ENCODE measurements at regions not wholly inside any gene's neighbourhood (a gene's known extent, or its start where the extent isn't known, plus 50 kb on each side); places are given as distances from the start of the nearest gene placed in this dataset.

GRCh38 chr2:217065012-217065290 is 205.1 kb upstream of the TNP1 start:
- H3K9me3 ChIP-seq = no peaks in the 10 kb centered on the region
- H3K4me1 ChIP-seq (ENCODE audit: control insufficient read depth in 1 of 2, insufficient read depth in 2 of 2, low read depth in 1 of 2, low read length in 1 of 2) = peaks cover 0 to 3% of the 10 kb centered on the region in 2 experiments; a peak in 1 of 4 replicates
- H3K36me3 ChIP-seq (replicated peaks in 1 of 2; ENCODE audit: control insufficient read depth in 1 of 2, insufficient read depth in 2 of 2, low read length in 1 of 2) = no peaks in the 10 kb centered on the region
- 68% methylated on average over 4 of the region's 4 CpGs for WGBS (ENCODE audit: low lambda C conversion rate)
- no peak overlapping the region for H2AFZ ChIP-seq (ENCODE audit: low read depth)
- no peak overlapping the region for H3K4me3 ChIP-seq (ENCODE audit: low read depth in 2 of 2, low read length in 1 of 2)
- H3K9me2 ChIP-seq = no peaks in the 10 kb centered on the region; the same call in 1 of the 2 replicates
- H3K79me2 ChIP-seq (ENCODE audit: insufficient read depth) = no peaks in the 10 kb centered on the region
- POLR2A ChIA-PET = no interaction called here
- H3K27me3 ChIP-seq (ENCODE audit: insufficient read depth) = no peaks in the 10 kb centered on the region
- CTCF ChIA-PET = interaction anchor here (1.1 to 1.7 kb wide), 3 partner anchors 25 to 446 kb away, joined by 3 to 4 read pairs (median 4); no protein-coding TSS in a partner anchor
- TF ChIP-seq YY1 (IDR thresholded peaks at IDR 0.05; ENCODE audit: low read depth) = no peak
- no peak for TF ChIP-seq JUND (IDR thresholded peaks at IDR 0.05)
- no peak for TF ChIP-seq FOXJ3 (CRISPR knock-in tag; IDR thresholded peaks at IDR 0.05)
- TF ChIP-seq MAX (IDR thresholded peaks at IDR 0.05; ENCODE audit: low read depth) = no peak
- TF ChIP-seq TCF12 (IDR thresholded peaks at IDR 0.05) = no peak
- no peak for TF ChIP-seq FOXM1 (IDR thresholded peaks at IDR 0.05; ENCODE audit: low read depth)
- no peak for TF ChIP-seq CHD2 (IDR thresholded peaks at IDR 0.05; ENCODE audit: low read length, partially characterized antibody)
- TF ChIP-seq IRF3 (IDR thresholded peaks at IDR 0.05; ENCODE audit: low read depth, low read length) = no peak
- TF ChIP-seq USF1 (IDR thresholded peaks at IDR 0.05; ENCODE audit: borderline replicate concordance, low read depth) = no peak
- TF ChIP-seq SIN3A (IDR thresholded peaks at IDR 0.05; ENCODE audit: borderline replicate concordance, low read depth, low read length) = no peak
- TF ChIP-seq TEAD4 (IDR thresholded peaks at IDR 0.05; ENCODE audit: borderline replicate concordance, insufficient read depth) = no peak
- no peak overlapping the region for H3K9ac ChIP-seq
- no peaks in the 10 kb centered on the region for H3F3A ChIP-seq (replicated peaks; ENCODE audit: insufficient read depth)
- no peak overlapping the region for H3K4me2 ChIP-seq
- H4K20me1 ChIP-seq (ENCODE audit: insufficient read depth) = no peaks in the 10 kb centered on the region
- H3K27ac ChIP-seq (ENCODE audit: low read depth in 2 of 2, low read length in 1 of 2) = no peak overlapping the region
- DNase-seq = no peak

- no peaks in the 10 kb centered on the region for H3K79me2 ChIP-seq (ENCODE audit: insufficient read depth)
- no peaks in the 10 kb centered on the region; the same call in 1 of the 2 replicates for H3K9me2 ChIP-seq
- no peak overlapping the region for H3K9ac ChIP-seq
- H4K20me1 ChIP-seq (ENCODE audit: insufficient read depth) = no peaks in the 10 kb centered on the region
- DNase-seq = no peak
- no peak for TF ChIP-seq YY1 (IDR thresholded peaks at IDR 0.05; ENCODE audit: low read depth)
- no peak for TF ChIP-seq MAX (IDR thresholded peaks at IDR 0.05; ENCODE audit: low read depth)
- H3K36me3 ChIP-seq (replicated peaks in 1 of 2; ENCODE audit: control insufficient read depth in 1 of 2, insufficient read depth in 2 of 2, low read length in 1 of 2) = no peaks in the 10 kb centered on the region
- no peaks in the 10 kb centered on the region for H3K9me3 ChIP-seq
- ChIA-PET POLR2A (no interaction called here), CTCF (interaction anchor here (1.1 to 1.7 kb wide), 3 partner anchors 26 to 446 kb away, joined by 3 to 4 read pairs (median 4); no protein-coding TSS in a partner anchor)
- no peak overlapping the region for H2AFZ ChIP-seq (ENCODE audit: low read depth)
- no peak overlapping the region for H3K4me3 ChIP-seq (ENCODE audit: low read depth in 2 of 2, low read length in 1 of 2)
- no peaks in the 10 kb centered on the region for H3K27me3 ChIP-seq (ENCODE audit: insufficient read depth)
- H3K27ac ChIP-seq (ENCODE audit: low read depth in 2 of 2, low read length in 1 of 2) = no peak overlapping the region
- no peaks in the 10 kb centered on the region; a peak in 1 of 4 replicates for H3K4me1 ChIP-seq (ENCODE audit: control insufficient read depth in 1 of 2, insufficient read depth in 2 of 2, low read depth in 1 of 2, low read length in 1 of 2)
- no peak overlapping the region for H3K4me2 ChIP-seq
- no peaks in the 10 kb centered on the region for H3F3A ChIP-seq (replicated peaks; ENCODE audit: insufficient read depth)
- WGBS (ENCODE audit: low lambda C conversion rate) = 86% methylated on average over 16 of the region's 16 CpGs
Observed at GRCh38 chr2:217064234-217065011, 204.6 kb upstream of the TNP1 start.
